ENCODE measurements at regions not wholly inside any gene's neighbourhood (a gene's known extent, or its start where the extent isn't known, plus 50 kb on each side); places are given as distances from the start of the nearest gene placed in this dataset.

DNA sequence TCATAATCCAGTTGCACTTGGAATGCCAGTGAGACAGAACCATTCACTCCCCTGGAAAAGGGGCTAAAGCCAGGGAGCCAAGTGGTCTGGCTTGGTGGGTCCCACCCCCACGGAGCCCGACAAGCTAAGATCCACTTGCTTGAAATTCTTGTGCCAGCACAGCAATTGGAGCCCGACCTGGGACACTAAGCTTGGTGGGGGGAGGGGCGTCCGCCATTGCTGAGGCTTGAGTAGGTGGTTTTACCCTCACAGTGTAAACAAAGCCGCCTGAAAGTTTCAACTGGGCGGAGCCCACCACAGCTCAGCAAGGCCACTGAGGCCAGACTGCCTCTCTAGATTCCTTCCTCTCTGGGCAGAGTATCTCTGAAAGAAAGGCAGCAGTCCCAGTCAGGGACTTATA is 200.7 kb upstream of the NPSR1 start:
- no peak for DNase-seq (ENCODE audit: low read depth in 3 of 3, low spot score in 1 of 3)

DNA sequence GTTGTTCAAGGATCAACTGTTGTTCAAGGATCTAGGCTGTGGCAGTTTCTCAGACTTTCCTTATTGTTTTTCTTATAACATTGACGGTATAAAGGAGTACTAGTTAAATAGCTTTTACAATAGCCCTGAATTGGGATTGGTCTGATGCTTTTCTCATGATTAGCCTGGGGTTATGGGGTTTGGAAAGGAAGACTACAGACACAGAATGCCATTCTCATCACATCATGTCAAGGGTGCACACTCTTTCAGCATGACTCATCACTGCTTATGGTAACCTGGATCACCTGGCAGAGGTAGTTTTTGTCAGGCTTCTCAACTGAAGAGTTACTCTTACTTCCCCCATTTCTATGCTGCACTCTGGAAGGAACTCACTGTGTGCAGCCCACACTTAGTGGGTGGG is 194.2 kb upstream of the NPSR1 start:
- no peak for DNase-seq (ENCODE audit: low read depth in 3 of 3, low spot score in 1 of 3)

DNA sequence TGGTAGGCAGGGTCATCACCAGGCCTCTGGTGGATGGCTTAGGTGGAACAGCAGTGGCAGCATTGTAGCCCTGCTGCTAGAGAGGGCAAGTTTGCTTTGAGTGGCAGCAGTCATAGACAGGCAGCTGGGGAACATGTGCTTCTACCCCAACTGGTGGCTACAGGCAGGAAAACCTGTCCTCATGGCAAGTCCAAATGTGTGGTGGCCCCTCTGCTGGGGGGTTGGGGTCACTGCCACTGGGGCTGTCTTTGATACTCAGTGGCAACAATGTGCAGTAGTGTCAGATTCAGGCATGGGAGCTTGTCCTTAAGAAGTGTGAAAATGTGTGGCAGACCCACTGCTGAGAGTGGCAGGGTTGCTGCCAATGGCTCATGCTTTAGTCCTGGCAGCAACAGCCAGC is 186.2 kb upstream of the NPSR1 start:
- no peak for DNase-seq (ENCODE audit: low read depth in 3 of 3, low spot score in 1 of 3)

DNA sequence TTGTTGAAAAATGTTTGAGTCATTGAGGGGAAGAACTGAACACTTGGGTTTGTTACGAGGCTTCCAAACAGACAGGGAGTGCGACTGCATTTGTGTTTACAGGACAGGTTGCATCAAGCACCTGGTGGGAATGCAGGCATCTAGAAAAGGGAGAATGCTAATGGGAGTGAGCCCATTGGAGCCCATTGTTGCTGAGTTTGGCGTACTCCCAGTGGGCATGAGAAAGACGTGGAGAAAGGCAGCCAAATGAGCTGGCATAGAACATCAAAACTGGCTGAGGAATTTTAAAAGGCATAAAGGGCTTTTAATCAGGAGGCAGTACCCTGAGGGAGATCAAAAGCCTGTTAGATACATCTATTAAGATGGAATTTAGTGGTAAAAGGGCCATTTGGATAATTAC is 171.6 kb upstream of the NPSR1 start:
- DNase-seq (ENCODE audit: low read depth in 3 of 3, low spot score in 1 of 3), result no peak

DNA sequence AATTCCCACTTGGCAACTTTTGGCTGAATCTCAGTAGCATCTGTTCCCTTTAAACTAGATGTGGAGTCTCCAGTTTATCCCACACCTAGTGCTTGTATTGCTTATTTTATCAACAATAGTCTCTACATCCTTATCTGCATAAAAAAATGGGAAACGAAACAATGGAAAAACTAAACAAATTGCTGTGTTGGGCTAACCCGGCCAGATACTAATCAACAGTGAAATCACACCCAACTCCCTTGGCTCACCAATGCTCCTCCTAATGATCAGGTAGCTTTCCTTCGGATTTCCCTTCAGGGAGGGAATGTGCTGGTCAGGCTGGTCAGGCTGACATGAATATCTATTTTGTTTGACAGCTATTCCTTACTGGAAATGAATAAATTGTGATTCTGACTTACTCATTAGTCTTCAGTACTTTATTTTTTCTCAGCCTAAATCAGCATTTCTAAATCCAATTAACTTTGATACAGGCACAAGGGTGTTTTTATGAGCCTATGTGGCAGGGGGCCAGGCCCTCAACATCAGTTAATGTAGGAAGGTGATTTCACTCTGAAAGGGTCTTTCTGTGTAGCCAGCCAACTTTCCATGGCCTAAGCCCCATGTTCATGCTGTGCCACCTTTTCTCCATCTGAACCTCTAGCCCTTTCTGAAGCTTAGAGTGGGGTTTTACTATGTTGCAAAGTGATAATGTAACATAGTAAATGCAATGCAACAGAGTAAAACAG is 170.5 kb upstream of the NPSR1 start:
- DNase-seq (ENCODE audit: low read depth in 3 of 3, low spot score in 1 of 3), result no peak

DNA sequence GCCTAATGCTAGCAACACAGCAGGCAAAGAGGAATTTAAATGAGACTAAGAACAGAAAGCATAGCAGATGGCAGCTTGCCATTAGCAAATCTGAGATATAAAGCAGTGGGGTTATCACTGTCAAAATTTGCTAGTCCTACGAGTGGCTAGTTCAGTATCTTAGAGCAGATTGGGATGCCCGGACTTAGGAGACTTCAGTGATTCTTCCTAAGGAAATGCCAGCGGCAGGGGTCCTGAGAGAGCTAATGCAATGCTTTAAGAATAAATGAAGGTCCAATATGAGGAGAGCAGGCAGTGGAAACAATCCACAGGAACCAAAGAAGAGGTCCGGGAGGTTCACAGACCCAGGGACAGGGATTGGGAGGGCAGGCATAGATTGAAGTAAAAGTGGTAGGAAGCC is 169.3 kb upstream of the NPSR1 start:
- DNase-seq (ENCODE audit: low read depth in 3 of 3, low spot score in 1 of 3), result no peak

DNA sequence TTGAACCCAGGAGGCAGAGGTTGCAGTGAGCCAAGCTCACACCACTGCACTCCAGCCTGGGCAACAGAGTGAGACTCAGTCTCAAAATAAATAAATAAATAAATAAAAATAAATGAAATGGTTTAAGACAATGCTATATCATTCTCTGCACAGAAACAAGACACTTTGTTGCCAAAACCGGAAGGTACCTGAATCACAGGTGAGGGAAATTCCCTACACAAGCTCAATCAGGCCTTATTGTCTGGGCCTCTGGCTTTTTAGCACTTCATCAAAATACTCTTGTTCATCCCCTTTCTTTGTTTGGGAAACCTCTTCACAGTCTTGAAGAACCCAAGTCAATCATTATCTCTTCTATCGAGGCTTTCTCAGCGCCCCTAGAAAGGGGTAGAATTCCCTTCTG is 166.1 kb upstream of the NPSR1 start:
- no peak for DNase-seq (ENCODE audit: low read depth in 3 of 3, low spot score in 1 of 3)

DNA sequence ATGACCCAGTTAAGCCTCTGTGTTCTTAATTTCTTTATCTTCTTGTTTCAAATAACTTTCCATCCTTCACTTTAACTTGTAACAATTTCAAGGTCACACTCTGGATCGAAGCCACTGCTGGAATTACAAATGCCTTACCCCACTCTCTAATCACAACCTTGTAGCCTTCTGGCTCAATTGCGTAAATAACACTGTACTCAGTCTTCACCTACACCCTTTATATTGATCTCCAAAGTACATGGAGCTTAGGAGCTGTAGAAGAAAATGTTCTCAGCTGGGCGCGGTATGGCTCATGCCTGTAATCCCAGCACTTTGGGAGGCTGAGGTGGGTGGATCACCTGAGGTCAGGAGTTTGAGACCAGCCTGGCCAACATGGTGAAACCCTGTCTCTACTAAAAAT is 164.3 kb upstream of the NPSR1 start:
- no peak for DNase-seq (ENCODE audit: low read depth in 3 of 3, low spot score in 1 of 3)

DNA sequence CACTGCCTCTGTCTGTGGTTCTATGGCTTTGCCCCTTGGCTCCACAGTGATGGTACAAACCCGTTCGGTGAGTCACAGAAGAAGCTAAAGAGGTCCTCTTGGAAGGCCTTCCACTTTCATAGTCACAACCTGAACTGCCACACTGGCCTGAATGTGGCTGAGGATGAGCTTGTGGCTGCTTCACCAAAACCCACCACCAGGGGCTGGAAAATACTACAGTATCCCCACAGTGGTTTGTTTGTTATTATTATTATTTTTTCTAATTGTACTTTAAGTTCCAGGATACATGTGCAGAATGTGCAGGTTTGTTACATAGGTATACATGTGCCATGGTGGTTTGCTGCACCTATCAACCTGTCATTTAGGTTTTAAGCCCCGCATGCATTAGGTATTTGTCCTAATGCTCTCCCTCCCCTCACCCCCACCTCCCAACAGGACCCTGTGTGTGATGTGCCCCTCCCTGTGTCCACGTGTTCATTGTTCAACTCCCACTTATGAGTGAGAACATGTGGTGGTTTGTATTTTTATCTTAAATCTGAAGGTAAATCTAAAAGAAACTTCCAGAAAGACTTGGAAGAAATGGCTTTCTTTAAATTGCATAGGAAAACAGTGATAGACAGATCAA is 160.8 kb upstream of the NPSR1 start:
- DNase-seq (ENCODE audit: low read depth in 3 of 3, low spot score in 1 of 3), result no peak

DNA sequence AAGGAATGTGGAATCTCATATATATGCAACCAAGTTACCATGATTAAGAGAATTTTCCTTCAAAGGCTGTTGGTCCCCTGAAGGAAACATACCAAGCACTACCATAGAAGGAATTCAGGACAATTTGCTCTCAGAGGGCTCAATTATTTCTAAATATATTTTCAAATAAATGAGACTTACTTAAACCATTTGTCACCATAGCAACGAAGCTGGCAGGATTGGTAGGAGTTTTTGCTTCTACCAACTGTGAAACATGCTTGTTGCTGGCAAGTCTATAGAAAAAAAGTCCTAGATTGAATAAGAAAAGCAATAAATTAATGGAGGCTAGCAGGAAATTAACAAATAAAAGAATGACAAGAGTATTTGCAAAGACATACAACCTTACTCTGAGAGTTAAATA is 156.9 kb upstream of the NPSR1 start:
- no peak for DNase-seq (ENCODE audit: low read depth in 3 of 3, low spot score in 1 of 3)

DNA sequence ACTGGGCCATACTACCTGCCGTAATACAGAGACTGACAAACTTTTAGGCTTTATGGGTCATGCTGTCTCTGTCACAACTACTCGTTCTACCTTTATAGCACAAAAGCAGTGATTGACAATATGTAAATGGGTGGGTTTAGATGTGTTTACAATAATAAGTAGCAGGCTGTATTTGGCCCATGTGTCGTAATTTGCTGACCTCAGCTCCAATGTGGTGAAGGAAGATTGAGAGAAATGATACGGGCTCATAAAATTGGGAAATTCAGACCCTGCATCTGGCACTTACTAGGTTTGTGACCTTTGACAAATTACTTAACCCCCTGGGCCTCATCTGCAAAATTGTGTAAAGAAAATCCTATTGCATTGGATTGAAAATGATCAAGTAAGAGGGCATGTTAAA is 150.8 kb upstream of the NPSR1 start:
- DNase-seq (ENCODE audit: low read depth in 3 of 3, low spot score in 1 of 3), result no peak

DNA sequence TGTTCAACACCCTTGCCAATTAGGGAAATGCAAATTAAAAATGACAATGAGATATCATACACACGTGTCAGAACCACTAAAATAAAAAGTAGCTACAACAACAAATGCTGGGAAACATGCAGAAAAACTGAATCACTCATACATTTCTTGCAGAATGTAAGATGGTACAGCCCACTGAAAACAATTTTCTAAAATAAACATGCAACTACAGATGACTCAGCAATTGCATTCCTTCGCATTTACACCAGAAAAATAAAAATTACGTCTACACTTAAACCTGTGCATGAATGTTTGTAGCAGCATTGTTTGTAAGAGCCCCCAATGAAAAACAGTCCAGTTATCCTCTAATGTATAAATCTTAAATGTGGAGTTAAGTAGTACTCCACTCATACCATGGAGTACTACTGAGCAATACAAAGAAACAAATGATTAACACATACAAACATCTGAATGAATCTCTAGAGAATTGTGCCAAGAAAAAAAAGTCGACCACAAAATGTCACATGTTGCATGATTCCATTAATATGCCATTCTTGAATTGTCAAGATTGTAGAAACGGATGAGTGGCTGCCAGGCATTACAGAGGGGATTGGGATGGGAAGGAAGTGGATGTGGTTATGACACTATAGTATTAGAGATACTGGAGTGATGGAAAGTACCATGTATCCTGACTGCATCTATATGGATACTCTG is 134.6 kb upstream of the NPSR1 start:
- no peak for DNase-seq (ENCODE audit: low read depth in 3 of 3, low spot score in 1 of 3)

DNA sequence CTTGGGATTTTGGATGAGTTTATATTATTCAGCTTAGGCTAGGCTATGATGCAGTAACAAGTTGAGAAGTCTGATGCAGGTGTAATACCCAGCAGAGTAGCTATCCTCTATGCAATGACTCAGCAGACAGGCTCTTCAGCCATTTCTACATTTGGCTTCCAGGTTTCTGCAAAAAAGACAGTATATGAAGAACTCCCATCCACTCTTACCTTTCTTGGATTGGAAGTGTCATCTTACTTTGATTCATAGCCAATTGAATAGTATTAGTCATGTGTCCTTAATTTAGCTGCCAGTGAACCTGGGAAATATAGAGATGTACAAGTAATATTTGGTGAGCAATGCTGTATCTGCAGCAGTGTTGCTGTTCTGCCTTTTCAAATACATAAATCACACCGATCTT is 127.8 kb upstream of the NPSR1 start:
- DNase-seq (ENCODE audit: low read depth in 3 of 3, low spot score in 1 of 3), result no peak

DNA sequence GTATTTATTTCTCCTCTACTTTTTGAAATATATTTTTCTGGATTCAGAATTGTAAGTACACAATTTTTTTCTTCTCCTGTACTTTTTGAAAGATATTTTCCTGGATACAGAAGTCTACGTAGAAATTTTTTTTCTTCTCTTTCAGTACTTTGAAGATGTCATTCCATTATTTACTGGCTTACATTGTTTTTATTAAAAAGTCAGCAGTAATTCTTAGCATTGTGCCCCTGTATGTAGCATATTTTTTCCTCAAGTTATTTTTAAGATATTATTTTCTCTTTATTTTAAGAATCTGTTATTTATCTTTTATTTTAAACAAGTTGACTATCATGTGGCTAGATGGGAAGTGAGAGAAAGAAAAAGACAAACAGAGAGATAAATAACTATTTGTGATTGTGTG is 119.0 kb upstream of the NPSR1 start:
- DNase-seq (ENCODE audit: low read depth in 3 of 3, low spot score in 1 of 3), result no peak

DNA sequence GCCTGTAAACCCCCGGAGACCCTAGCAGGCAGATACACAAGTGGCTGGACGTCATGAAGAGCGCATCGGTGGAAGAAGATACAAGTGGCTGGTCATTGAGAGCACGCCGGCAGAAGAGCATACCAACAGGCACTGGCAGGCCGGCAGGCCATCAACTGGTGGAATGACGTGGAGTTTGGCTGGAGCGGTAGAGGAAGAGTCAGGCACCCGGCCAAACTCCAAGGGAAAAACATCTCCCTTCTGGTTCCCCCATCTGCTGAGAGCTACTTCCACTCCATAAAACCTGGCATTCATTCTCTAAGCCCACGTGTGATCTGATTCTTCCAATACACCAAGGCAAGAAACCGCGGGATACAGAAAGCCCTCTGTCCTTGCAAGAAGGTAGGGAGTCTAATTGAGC is 113.4 kb upstream of the NPSR1 start:
- no peak for DNase-seq (ENCODE audit: low read depth in 3 of 3, low spot score in 1 of 3)

DNA sequence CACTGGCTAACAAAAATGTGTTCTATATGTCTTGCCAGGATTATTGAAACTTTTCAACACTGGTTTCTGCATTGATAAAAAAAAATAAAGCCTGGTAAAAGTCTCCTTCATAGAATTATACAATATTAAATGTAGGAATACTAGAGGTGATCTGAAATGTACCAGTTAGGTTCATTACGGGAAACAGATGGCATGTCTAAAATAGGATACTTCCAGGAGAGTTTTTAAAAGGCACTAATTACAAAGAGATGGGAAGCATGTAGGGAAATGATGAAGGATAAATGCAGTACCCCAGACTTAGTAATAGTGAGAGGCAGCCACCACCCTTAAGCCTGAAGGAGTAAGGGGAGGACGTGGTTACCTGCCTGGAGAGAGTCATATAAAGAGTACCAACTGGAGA is 107.0 kb upstream of the NPSR1 start:
- no peak for DNase-seq (ENCODE audit: low read depth in 3 of 3, low spot score in 1 of 3)

DNA sequence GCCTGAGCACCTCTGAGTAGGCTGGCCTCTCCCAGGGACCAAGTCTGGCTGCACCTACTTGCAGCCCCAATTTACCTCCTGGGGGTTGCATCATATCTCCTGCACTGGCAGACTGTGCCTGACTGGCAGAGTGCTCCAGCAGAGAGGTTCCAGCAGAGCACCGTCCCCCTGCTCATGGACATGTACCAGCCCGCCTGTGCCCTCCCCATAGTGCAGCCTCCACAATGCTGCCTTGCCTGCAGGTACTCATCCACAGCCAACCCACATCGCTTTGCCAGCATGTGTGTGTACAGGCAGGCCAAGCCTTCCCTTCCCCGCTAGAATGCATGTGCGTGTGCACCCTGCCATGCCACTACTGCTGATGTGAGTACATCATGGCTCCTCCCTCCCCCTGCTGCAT is 105.5 kb upstream of the NPSR1 start:
- no peak for DNase-seq (ENCODE audit: low read depth in 3 of 3, low spot score in 1 of 3)

DNA sequence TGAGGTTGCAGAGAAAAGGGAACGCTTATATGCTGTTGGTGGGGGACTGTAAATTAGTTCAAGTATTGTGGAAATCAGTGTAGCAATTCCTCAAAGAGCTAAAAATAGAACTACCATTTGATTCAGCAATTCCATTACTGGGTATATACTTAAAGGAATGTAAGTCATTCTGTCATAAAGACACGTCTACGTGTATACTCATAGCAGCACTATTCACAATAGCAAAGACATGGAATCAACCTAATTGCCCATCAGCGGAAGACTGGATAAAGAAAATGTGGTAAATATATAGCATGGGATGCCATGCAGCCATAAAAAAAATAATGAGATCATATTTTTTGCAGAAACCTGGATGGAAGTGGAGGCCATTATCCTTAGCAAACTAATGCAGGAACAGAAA is 100.0 kb upstream of the NPSR1 start:
- DNase-seq (ENCODE audit: low read depth in 3 of 3, low spot score in 1 of 3), result no peak

DNA sequence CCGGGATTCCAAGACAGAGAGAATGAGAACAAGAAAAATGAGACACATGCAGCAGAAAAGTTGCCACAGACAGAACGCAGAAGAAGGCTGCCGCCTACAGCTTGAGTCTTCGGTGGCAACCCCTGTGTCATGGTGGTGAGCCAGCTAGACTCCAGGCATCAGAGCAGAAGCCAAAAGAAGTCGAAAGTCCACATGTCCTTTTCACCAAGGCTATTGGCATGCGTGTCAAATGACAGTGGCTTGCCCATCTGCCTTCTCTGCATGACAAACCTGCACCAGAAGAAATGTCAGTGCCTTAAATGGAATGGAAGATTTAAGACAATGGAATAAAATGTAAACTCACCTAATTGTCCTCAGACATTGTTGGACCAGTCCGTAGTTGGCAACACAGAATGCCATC is 93.9 kb upstream of the NPSR1 start:
- DNase-seq (ENCODE audit: low read depth in 3 of 3, low spot score in 1 of 3), result no peak

DNA sequence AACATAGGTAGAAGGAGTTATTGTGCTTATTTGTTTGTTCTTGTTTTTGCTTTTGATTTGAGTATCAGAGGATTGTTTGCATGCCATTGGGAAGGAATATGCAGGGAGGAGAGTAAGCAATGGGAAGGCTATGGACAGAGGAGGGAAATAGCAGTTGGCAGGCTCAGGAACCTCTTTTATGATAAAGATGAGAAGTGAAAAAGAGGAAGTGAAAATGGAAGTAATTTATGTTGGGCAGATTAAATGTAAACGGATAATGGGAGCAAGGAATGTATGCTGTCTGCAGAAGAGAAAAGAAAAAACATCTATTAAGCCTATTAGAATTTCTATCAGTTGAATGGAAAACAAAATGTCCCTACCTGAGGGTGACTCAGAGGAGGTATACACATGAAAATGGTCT is 90.1 kb upstream of the NPSR1 start:
- DNase-seq (ENCODE audit: low read depth in 3 of 3, low spot score in 1 of 3), result no peak

DNA sequence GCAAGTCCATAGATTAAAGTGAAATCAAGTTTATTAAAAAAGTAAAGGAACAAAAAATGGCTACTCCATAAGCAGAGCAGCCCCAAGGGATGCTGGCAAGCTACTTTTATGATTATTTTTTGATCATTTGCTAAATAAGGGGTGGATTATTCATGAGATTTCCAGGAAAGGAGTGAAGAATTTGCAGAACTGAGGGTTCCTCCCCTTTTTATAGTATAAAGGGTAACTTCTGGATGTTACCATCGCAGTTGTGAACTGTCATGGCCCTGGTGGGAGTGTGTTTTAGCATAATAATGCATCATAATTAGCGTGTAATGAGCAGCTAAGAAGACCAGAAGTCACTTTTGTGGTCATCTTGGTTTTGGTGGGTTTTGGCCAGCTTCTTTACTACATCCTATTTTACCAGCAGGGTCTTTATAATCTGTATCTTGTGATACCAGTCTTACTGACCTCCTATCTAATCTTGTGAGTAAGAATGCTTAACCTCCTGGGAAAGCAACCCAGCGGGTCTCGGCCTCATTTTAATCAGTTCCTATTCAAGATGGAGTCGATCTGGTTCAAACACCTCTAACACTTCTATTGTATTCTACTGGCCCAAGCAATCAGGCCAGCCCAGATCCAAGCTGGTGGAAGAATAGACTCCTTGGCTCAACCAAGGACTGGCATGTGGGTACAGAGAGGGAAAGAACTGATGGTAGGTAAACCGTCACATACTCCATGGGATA is 87.9 kb upstream of the NPSR1 start:
- no peak for DNase-seq (ENCODE audit: low read depth in 3 of 3, low spot score in 1 of 3)

DNA sequence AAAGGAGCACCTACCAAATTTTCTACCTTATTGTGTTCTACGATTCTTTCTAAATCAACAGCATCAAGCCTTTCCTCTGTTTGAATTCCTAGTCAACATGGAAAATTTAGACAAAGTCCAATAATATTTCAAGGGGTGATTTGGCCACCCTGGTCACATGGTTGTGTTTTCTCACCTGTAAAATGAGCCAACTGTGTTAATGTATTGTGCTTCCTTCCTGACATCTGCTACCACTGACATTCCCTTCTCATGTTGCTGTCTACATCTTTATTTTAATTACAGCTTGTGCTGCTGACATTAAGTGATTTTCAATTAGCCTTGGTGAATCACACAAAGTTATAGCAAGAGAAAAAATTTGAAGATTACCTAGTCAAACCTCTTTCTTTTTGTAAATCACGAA is 83.0 kb upstream of the NPSR1 start:
- DNase-seq (ENCODE audit: low read depth in 3 of 3, low spot score in 1 of 3), result no peak

All from stimulated activated CD4-positive, alpha-beta T cell treated with anti-CD3 and anti-CD28 coated beads, TNF-alpha, amount 100 ng/mL, for 1 hour (primary cell).